Endothelial cell (in vitro differentiated cells): ENCODE measurements at regions not wholly inside any gene's neighbourhood (a gene's known extent, or its start where the extent isn't known, plus 50 kb on each side); places are given as distances from the start of the nearest gene placed in this dataset.

Experiments used
- DNase-seq: peaks from one replicate; pipeline ENCODE4 v3.0.0; 2021; ENCODE audit warnings: low spot score
- H3K27ac Mint-ChIP-seq: one replicate; pipeline ENCODE4 v1.8.0; 2021; ENCODE audit warnings: mixed read lengths, inconsistent platforms; ENCODE audit not compliant: unreplicated experiment
- H3K27me3 Mint-ChIP-seq: one replicate; pipeline ENCODE4 v1.8.0; 2021; ENCODE audit warnings: mild to moderate bottlenecking, moderate library complexity, mixed read lengths, inconsistent platforms; ENCODE audit not compliant: unreplicated experiment
- H3K36me3 Mint-ChIP-seq: one replicate; pipeline ENCODE4 v1.8.0; 2021; ENCODE audit warnings: mild to moderate bottlenecking, low read depth, mixed read lengths, inconsistent platforms; ENCODE audit not compliant: unreplicated experiment
- H3K4me1 Mint-ChIP-seq: one replicate; pipeline ENCODE4 v1.8.0; 2021; ENCODE audit warnings: mild to moderate bottlenecking, mixed read lengths, inconsistent platforms; ENCODE audit not compliant: unreplicated experiment
- H3K4me3 Mint-ChIP-seq: one replicate; pipeline ENCODE4 v1.8.0; 2021; ENCODE audit warnings: mild to moderate bottlenecking, mixed read lengths, inconsistent platforms; ENCODE audit not compliant: unreplicated experiment
- H3K9me3 Mint-ChIP-seq: one replicate; pipeline ENCODE4 v1.8.0; 2021; ENCODE audit warnings: mixed read lengths, inconsistent platforms; ENCODE audit not compliant: unreplicated experiment
- TF ChIP-seq, protein P1 (sequence below): fragments of 200-600 bp; sonication (generic); IDR thresholded peaks from one replicate; pipeline ENCODE4 v1.5.0; 2021; ENCODE audit warnings: antibody characterized with exemption; ENCODE audit not compliant: unreplicated experiment

GRCh38 chr6:11912420-11912819 is 99.7 kb upstream of the HIVEP1 start:
- H3K27ac Mint-ChIP-seq = no peak overlapping the region
- no peaks in the 10 kb centered on the region for H3K4me1 Mint-ChIP-seq
- DNase-seq = no peak
- TF ChIP-seq, protein P1, sequence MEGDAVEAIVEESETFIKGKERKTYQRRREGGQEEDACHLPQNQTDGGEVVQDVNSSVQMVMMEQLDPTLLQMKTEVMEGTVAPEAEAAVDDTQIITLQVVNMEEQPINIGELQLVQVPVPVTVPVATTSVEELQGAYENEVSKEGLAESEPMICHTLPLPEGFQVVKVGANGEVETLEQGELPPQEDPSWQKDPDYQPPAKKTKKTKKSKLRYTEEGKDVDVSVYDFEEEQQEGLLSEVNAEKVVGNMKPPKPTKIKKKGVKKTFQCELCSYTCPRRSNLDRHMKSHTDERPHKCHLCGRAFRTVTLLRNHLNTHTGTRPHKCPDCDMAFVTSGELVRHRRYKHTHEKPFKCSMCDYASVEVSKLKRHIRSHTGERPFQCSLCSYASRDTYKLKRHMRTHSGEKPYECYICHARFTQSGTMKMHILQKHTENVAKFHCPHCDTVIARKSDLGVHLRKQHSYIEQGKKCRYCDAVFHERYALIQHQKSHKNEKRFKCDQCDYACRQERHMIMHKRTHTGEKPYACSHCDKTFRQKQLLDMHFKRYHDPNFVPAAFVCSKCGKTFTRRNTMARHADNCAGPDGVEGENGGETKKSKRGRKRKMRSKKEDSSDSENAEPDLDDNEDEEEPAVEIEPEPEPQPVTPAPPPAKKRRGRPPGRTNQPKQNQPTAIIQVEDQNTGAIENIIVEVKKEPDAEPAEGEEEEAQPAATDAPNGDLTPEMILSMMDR = no peak
- no peak overlapping the region for H3K4me3 Mint-ChIP-seq
- H3K27me3 Mint-ChIP-seq = no peaks in the 10 kb centered on the region
- H3K9me3 Mint-ChIP-seq = no peaks in the 10 kb centered on the region
- H3K36me3 Mint-ChIP-seq = no peaks in the 10 kb centered on the region

DNA sequence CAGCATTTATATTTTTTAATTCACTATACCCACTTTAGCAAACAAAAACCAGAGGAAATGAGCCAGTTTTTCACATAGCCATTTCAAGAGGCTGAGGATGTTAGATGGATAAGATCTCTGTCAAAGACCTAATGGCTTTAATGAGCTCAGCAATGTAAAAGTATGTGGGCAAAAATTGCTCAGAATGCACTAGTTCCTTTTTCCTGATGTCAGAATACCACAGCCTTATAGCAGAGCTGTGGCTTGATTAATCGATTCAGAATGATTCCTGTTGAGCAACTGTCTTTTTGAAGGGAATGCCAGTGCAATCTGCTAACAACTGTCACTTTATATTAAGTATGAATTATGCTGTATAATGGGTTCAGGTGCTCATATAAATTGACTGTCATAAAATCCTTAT is 100.6 kb upstream of the HIVEP1 start:
- no peak for DNase-seq
- no peak overlapping the region for H3K4me3 Mint-ChIP-seq
- H3K4me1 Mint-ChIP-seq = no peaks in the 10 kb centered on the region
- no peaks in the 10 kb centered on the region for H3K36me3 Mint-ChIP-seq
- H3K9me3 Mint-ChIP-seq = no peaks in the 10 kb centered on the region
- TF ChIP-seq, protein P1 = no peak
- H3K27ac Mint-ChIP-seq = no peak overlapping the region
- no peaks in the 10 kb centered on the region for H3K27me3 Mint-ChIP-seq

DNA sequence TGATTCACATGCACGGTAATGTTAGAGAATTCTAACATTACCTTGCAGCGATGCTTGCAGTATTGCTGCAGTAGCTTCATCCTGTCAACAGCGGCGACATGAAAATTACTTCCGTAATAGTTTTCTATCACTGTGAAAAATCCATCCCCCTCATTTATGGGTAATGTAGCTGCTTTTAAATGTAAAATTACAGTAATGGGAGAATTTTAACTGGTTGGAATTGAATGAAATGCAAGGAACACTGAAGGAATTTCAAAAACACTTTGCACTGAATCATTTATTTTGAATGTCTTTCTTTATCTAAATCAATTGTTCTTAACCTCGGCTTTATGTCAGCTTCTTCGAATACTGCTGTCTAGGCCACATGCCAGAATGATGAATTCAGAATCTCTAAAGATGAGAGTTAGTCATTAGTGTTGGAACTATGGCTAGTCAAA is 102.4 kb upstream of the HIVEP1 start:
- no peak for DNase-seq
- Mint-ChIP-seq H3K4me3 (no peak overlapping the region), H3K27ac (no peak overlapping the region), H3K36me3 (no peaks in the 10 kb centered on the region), H3K4me1 (no peaks in the 10 kb centered on the region), H3K27me3 (no peaks in the 10 kb centered on the region), H3K9me3 (no peaks in the 10 kb centered on the region)
- TF ChIP-seq, protein P1 = no peak

DNA sequence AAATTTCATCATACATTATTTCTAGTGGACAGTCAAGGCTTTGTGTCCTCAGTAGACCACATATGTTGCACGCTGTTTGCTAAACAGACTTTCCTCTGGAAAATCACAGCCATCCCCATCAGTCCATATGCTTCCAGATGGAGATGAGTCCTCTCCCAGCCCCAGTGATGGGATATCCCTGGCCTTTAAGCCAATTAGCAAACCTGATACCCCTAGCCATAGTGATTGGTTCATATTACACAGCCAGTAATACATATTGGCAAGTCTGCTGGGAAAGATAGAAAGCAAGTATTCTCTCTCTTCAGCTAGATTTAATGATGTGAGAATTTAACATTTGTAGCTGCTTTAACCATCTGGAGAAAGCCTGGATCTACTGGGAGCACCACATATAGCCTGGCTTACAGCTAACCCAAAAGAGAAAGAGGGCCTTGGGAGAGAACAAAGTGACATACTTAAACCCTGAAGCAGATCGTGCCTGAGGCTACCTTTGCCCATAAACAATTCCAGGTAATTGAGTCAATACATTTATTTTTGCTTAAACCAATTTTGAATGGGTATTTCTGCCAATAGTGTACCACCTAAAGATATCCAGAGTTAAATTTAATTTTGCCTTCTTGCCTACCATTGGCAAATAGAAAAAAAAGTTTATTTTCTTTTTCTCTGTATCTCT is 103.5 kb upstream of the HIVEP1 start:
- no peaks in the 10 kb centered on the region for H3K9me3 Mint-ChIP-seq
- no peaks in the 10 kb centered on the region for H3K36me3 Mint-ChIP-seq
- H3K4me3 Mint-ChIP-seq = no peak overlapping the region
- no peaks in the 10 kb centered on the region for H3K4me1 Mint-ChIP-seq
- no peak overlapping the region for H3K27ac Mint-ChIP-seq
- H3K27me3 Mint-ChIP-seq = no peaks in the 10 kb centered on the region
- TF ChIP-seq, protein P1 = no peak
- DNase-seq = no peak

- Mint-ChIP-seq H3K9me3 (no peaks in the 10 kb centered on the region), H3K4me3 (no peak overlapping the region), H3K4me1 (no peaks in the 10 kb centered on the region), H3K27me3 (peaks cover 1% of the 10 kb centered on the region), H3K36me3 (no peaks in the 10 kb centered on the region), H3K27ac (no peak overlapping the region)
- DNase-seq = no peak
- TF ChIP-seq, protein P1 = no peak
Observed at GRCh38 chr6:11903645-11904044, 108.5 kb upstream of the HIVEP1 start.
